ENCODE measurements at regions not wholly inside any gene's neighbourhood (a gene's known extent, or its start where the extent isn't known, plus 50 kb on each side); places are given as distances from the start of the nearest gene placed in this dataset.

DNA sequence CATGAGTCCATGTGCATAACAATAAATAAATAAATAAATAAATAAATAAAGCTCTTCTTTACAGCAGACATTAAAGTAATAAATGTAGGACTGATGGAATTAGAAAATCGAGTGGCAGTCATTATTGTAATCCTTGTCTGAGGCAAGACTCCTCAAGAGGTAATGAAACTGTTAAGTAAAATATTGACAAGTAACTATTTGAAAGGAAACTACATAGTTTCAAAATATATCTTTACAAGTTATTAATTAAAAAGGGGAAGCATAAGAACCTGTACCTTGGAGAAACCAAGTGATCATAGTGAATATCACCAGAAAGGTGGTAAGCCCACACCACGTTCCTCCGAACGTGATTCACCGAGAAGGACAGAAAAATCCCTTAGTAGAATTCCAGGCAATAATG lies 285.6 kb upstream of the SORCS1 start:
- no peak overlapping the region for H2BK120ac ChIP-seq (ENCODE audit: low read depth, low read length)
- no peak overlapping the region for H3K4me3 ChIP-seq (ENCODE audit: insufficient read depth, low read depth, low read length)
- ATAC-seq (ENCODE audit: low read depth) = no peak
- ChIA-PET POLR2A (ENCODE audit: unreplicated experiment) (no interaction called here), CTCF (no interaction called here)
- no peak overlapping the region for H3K4ac ChIP-seq (ENCODE audit: low read depth, low read length)
- H3K27ac ChIP-seq (ENCODE audit: insufficient read depth, low read length) = no peak overlapping the region
- intact Hi-C loops (cut with micrococcal nuclease) = no loop called here
- H4K20me1 ChIP-seq (ENCODE audit: insufficient read depth, low read length) = no peaks in the 10 kb centered on the region
- no peak overlapping the region for H2BK20ac ChIP-seq (ENCODE audit: low read depth, low read length)
- DNase-seq = no peak
- H3K4me1 ChIP-seq (ENCODE audit: control insufficient read depth, insufficient read depth, low read length) = no peaks in the 10 kb centered on the region
- H3K4me2 ChIP-seq (ENCODE audit: low read depth, low read length) = no peak overlapping the region
- no peak overlapping the region for H4K5ac ChIP-seq (ENCODE audit: low read depth, low read length)
- H3K36me3 ChIP-seq (ENCODE audit: control insufficient read depth, insufficient read depth, low read length) = no peaks in the 10 kb centered on the region
- TF ChIP-seq SMC3 (IDR thresholded peaks at IDR 0.05; ENCODE audit: low read depth, low read length) (no peak), BHLHE40 (IDR thresholded peaks at IDR 0.05; ENCODE audit: low read depth, low read length) (no peak), MXI1 (IDR thresholded peaks at IDR 0.05; ENCODE audit: borderline replicate concordance, low read depth, low read length) (no peak), POLR2A (IDR thresholded peaks at IDR 0.05; ENCODE audit: low read depth, low read length) (no peak), NFE2L2 (IDR thresholded peaks at IDR 0.05; ENCODE audit: low read depth, low read length) (no peak), MAZ (IDR thresholded peaks at IDR 0.05; ENCODE audit: borderline replicate concordance, low read depth, low read length) (no peak), CTCF (conservative IDR thresholded peaks at IDR 0.05; ENCODE audit: low read depth, low read length) (no peak), CEBPB (IDR thresholded peaks at IDR 0.05; ENCODE audit: low read depth, low read length) (no peak), RFX5 (IDR thresholded peaks at IDR 0.05; ENCODE audit: low read depth, low read length) (no peak), MAFK (IDR thresholded peaks at IDR 0.05; ENCODE audit: low read depth, low read length) (no peak)
- in situ Hi-C loops (cut with MboI; ENCODE audit: low sequenced_read_pairs) = no loop called here
- H3K56ac ChIP-seq (ENCODE audit: extremely low read depth, insufficient read depth, low read length) = no peak overlapping the region
- H4K8ac ChIP-seq (ENCODE audit: low read depth in 2 of 2, low read length in 2 of 2) = no peak overlapping the region
- H2AK9ac ChIP-seq (replicated peaks; ENCODE audit: low read depth, low read length, poor library complexity) = no peak overlapping the region
- no peak overlapping the region for H2AFZ ChIP-seq (replicated peaks; ENCODE audit: low read length, poor library complexity)
- H3K14ac ChIP-seq (replicated peaks; ENCODE audit: low read depth, low read length) = no peak overlapping the region
- H2BK15ac ChIP-seq (ENCODE audit: low read depth, low read length) = no peak overlapping the region
- BruUV-seq (replicated peaks) = no TSS peak
- H3K27me3 ChIP-seq (ENCODE audit: control insufficient read depth, insufficient read depth, low read length) = no peaks in the 10 kb centered on the region
- dilution Hi-C loops (cut with HindIII; ENCODE audit: low sequenced_read_pairs, unreplicated experiment) = no loop called here
- no peak overlapping the region for H3K9ac ChIP-seq (ENCODE audit: low read depth, low read length)
- peaks cover 2% of the 10 kb centered on the region; the same call in 1 of the 2 replicates for H3K9me3 ChIP-seq (ENCODE audit: control insufficient read depth, insufficient read depth, low read length)
- H3K9me1 ChIP-seq (ENCODE audit: insufficient read depth, low read length) = no peaks in the 10 kb centered on the region
- H3K18ac ChIP-seq (ENCODE audit: low read depth, low read length) = no peak overlapping the region
- H4K91ac ChIP-seq (ENCODE audit: insufficient read depth, low read depth, low read length) = no peak overlapping the region
- no peak overlapping the region for H2AK5ac ChIP-seq (ENCODE audit: low read depth, low read length)
- H3K23ac ChIP-seq (ENCODE audit: low read depth, low read length) = no peak overlapping the region
- no peaks in the 10 kb centered on the region for H3K79me1 ChIP-seq (ENCODE audit: low read depth in 1 of 2, low read length in 2 of 2)
- no CpG with 5 or more reads among the region's 5 CpGs for WGBS, 2 experiments (ENCODE audit: extremely low coverage in 2 of 2, insufficient read length in 1 of 2)
- no peak overlapping the region for H2BK5ac ChIP-seq (ENCODE audit: low read depth, low read length, poor library complexity, severe bottlenecking)

All from IMR-90 (cell line).